LNCAP (cell line): ENCODE measurements at regions not wholly inside any gene's neighbourhood (a gene's known extent, or its start where the extent isn't known, plus 50 kb on each side); places are given as distances from the start of the nearest gene placed in this dataset.

Experiments
- CTCF ChIP-seq: fragments of 450-650 bp; IDR thresholded peaks from 2 replicates; pipeline ENCODE4 v1.5.1; 2017; ENCODE audit warnings: mild to moderate bottlenecking

GRCh38 chr4:170805352-170805751 is 715.6 kb upstream of the AADAT start:
- TF ChIP-seq CTCF, result no peak

GRCh38 chr4:170804930-170805329 is 715.2 kb upstream of the AADAT start:
- TF ChIP-seq CTCF, result no peak

GRCh38 chr4:170803492-170803891 is 713.7 kb upstream of the AADAT start:
- TF ChIP-seq CTCF, result no peak

- TF ChIP-seq CTCF, result no peak
Measured at GRCh38 chr4:170801771-170802170, 712.0 kb upstream of the AADAT start.

- no peak for TF ChIP-seq CTCF
Measured at GRCh38 chr4:170794525-170794924, 704.8 kb upstream of the AADAT start.

GRCh38 chr4:170777663-170778062 is 687.9 kb upstream of the AADAT start:
- TF ChIP-seq CTCF, result no peak

GRCh38 chr4:170776983-170777382 is 687.2 kb upstream of the AADAT start:
- no peak for TF ChIP-seq CTCF

GRCh38 chr4:170775851-170776250 is 686.1 kb upstream of the AADAT start:
- TF ChIP-seq CTCF, result no peak
